Mammary epithelial cell (primary cell): ENCODE measurements at regions not wholly inside any gene's neighbourhood (a gene's known extent, or its start where the extent isn't known, plus 50 kb on each side); places are given as distances from the start of the nearest gene placed in this dataset.

Experiments used
- CTCF ChIP-seq, 2 donors: IDR thresholded peaks in 1 of 2; conservative IDR thresholded peaks in 1 of 2; 2 replicates each; pipeline ENCODE4 v1.5.1; 2011 to 2012; ENCODE audit warnings: inconsistent platforms in 2 of 2, low read length in 2 of 2, mild to moderate bottlenecking in 2 of 2, control low read depth in 1 of 2, low read depth in 1 of 2; ENCODE audit not compliant: insufficient read depth in 1 of 2; ENCODE audit errors: extremely low read depth in 1 of 2
- EZH2 ChIP-seq: IDR thresholded peaks from 2 replicates; pipeline ENCODE4 v1.6.1; 2012; ENCODE audit warnings: low read length, inconsistent platforms, borderline replicate concordance

GRCh38 chr4:4596720-4597119, 54.9 kb upstream of the STX18 start:
- TF ChIP-seq CTCF (conservative IDR thresholded peaks at IDR 0.05 in 1 of 2, IDR thresholded peaks at IDR 0.05 in 1 of 2; ENCODE audit: extremely low read depth in 1 of 2, insufficient read depth in 1 of 2, low read depth in 1 of 2, low read length in 2 of 2) (no peak), EZH2 (no peak)
